HG03066 (cell line): ENCODE measurements at regions not wholly inside any gene's neighbourhood (a gene's known extent, or its start where the extent isn't known, plus 50 kb on each side); places are given as distances from the start of the nearest gene placed in this dataset.
A peak's percentile ranks its signal among the peaks of the same experiment; 100 is the strongest.

Experiments used
- ATAC-seq: cut with Tn5 transposase; IDR thresholded peaks from one replicate; pipeline ENCODE4 v1.9.1; 2021; ENCODE audit warnings: low read depth; ENCODE audit not compliant: unreplicated experiment

DNA sequence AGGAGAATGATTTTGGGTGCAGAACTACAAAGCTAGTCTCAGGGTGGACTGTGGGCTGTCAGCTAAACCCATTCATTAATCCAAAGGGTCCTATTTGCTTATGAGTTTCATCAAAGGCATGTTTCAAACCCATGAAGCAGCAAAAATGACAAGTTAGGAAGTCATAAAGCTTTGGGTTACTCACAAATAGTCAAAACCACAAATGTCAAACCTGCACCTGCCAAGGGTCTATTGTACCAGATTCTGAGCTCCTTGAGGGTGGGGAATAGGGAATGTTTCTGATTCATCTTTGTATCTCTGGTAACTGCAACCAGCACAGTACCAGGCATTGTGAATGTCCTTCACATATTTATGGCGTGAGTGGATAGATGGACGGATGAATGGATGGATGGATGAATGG, 317.7 kb downstream of the MAF start:
- ATAC-seq = no peak

DNA sequence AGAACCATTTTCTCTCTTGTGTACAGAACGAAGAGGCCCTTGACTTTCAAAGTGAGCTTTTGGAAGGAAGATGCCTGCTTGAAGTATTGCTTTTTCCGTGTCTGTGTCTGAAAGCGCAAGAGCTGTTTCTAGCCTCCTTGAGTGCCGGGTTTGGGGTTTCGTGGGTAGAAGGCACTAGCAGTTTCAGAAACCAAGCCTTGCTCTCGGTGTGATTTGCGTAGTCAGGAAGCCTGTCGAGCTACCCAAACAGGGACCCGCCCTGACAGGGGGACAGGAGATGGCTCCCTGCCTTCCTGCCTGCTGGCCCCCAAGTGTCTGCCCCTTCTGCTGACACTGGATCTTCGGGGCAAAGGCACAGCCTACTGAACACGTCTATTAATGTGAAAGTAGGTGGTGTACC, 322.0 kb downstream of the MAF start:
- peak; percentile 66 for ATAC-seq

DNA sequence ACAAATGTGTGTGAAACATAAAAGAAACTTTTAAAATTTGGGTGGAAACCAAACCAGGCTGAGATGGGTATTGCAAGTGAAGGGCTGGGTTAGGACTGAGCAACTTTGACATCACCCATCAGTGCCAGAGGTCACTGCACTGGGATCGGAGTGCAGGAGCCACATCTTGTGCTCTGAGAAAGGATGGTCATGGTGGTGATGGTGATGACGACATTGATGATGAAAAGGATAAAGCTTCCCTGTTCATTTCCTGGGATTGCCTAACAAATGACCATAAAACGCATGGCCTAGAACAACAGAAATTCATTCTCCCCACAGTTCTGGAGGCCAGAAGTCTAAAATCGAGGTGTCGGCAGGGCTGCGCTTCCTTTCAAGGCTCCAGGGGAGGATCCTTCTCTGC, 324.0 kb downstream of the MAF start:
- no peak for ATAC-seq

- ATAC-seq = no peak
Measured at GRCh38 chr16:79274264-79274663, 326.3 kb downstream of the MAF start.

- no peak for ATAC-seq
Measured at GRCh38 chr16:79272141-79272577, 328.4 kb downstream of the MAF start.

DNA sequence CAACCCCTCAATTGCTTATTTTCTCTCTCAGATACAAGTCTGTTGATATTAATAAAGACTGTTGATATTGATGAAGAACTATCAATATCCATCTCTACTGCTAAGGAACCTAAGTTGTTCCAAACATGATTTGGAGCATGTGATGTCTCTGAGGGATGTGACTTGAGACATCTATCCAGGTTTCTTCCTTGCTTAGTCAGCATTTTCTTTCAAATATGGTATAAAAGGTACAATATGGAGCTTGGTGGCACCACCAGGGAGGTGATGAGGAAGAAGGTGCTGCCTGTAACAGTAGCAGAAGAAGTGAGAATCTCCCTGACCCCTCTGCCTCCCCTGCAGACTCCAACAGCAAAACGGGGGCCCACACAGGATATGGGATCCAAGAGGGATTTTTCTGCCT, 329.0 kb downstream of the MAF start:
- no peak for ATAC-seq

GRCh38 chr16:79270011-79270410, 330.5 kb downstream of the MAF start:
- no peak for ATAC-seq

GRCh38 chr16:79269211-79269863, 331.2 kb downstream of the MAF start:
- peak; percentile 72 for ATAC-seq

DNA sequence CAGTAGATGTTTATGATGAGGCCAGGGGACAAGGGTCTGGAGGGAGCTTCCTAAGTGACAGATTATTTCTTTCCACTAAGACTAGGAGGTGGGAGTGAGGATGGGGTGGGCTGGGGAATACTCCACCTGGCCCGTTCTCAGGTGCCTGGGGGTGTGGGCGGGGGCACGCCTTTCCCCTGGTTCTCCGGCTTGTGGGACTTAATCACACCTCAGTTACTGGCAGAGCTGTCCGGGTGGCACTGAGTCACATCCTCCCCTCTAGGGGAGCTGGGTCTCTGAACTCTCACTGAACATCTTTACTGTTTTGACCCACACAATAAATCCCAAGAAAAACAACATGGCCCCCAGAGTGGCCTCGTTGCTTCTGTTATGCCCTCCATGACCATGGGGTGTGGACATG, 332.8 kb downstream of the MAF start:
- no peak for ATAC-seq

DNA sequence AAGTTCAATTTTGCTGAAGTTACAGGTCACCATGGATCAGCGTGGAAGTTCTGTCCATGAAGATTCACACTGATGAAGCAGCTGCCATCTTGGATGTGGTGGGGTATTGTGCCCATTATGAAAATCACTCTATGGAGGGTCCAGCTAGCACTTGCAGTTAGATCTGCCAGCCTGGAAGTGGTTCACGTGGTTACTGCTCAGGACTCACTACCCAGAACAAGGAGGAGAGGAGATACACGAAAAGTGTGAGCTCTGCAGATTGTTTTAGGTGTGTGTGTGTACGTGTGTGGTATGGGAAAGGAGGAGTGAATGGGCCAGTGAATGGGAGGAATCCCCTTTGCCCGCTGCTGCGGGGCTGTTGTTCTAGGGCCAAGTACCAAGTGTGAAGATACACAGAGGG, 333.4 kb downstream of the MAF start:
- ATAC-seq = no peak

- ATAC-seq = no peak
Measured at GRCh38 chr16:79265701-79266100, 334.8 kb downstream of the MAF start.

DNA sequence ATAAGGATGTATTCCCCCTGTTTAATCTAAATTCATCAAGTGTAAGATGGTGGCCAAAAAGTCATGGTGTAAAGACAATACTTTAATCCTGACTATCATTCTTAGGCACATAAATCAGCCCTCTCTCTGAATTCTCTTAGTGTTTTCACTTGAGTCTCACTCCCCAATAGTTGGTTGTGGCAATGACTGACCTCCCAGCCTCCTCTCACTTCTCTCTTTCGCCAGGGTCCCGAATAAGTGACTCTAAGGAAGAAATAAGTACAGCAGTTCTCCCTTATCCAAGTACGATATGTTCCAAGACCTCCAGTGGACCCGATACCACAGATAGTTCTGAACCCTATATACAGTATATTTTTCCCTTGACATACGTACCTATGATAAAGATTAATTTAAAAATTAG, 335.3 kb downstream of the MAF start:
- no peak for ATAC-seq

DNA sequence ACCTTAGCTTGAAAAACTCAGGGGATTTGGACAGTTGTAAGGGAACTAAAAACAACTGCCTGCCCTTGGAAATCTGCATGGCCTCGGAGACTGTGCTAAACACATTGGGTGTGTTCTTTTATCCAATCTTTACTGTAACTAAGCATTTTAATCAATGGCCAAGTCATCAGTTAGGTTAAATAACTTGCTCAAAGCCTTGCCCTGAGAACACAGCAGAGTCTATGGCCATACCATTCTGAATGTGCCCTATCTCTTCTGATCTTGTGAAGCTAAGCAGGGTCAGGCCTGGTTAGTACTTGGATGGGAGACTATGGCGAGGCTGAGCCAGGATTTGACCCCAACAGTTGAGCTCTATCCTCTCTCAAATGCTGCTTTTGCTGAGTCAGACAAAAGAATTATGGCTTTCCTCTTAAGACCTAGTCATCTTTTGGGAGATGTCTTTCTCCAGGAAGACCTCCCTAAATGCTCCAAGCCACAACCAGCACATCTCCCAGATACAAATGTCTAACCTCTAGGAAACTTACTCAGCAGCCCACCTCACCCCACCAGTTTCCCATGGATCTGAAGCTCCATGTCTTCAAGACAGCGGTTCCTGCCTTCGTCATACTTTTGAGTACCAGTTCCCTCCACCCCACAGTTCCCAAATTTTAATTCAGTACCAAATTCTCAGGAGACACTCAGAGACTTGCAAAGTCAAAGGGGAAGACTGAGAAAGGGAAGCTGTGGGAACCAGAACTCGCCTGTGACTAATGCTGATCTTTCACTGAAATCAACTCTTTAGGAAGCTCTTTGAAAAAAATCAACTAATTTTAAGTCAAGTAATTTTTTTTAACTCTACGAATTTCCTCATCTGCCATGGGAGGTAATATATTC, 336.1 kb downstream of the MAF start:
- no peak for ATAC-seq

DNA sequence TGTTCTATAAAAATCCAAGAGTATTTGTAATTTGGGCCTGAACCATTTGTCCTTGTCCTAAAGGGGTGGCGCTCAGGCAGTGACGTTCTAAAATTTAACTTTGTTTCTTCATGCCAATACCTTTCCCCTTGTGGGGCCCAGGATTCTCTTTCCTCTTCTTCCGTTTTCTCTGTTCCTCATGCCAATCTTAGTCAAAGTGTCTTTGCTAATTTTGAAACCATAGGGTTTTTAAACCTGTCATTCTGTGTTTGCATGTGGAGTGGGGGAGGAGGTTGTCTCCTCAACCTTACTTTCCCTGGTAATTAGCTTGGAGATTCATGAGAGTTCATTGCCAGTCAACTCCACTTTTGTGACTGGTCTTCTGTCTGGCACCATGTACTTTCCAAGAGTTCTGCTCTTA, 337.1 kb downstream of the MAF start:
- no peak for ATAC-seq
